Upper lobe of left lung (tissue), 4 donors: ENCODE measurements at regions not wholly inside any gene's neighbourhood (a gene's known extent, or its start where the extent isn't known, plus 50 kb on each side); places are given as distances from the start of the nearest gene placed in this dataset.

Experiments
- POLR2A ChIP-seq, 4 donors: fragments of 450-650 bp; IDR thresholded peaks; one replicate each; pipeline ENCODE4 v1.5.1; 2016 to 2017; ENCODE audit warnings: antibody characterized with exemption in 4 of 4, mild to moderate bottlenecking in 2 of 4
- POLR2AphosphoS5 ChIP-seq, 2 donors: sonication (generic); formaldehyde crosslinking; IDR thresholded peaks; one replicate each; pipeline ENCODE4 v1.5.1; 2017; ENCODE audit warnings: antibody characterized with exemption in 2 of 2
- TF ChIP-seq, protein P1 (sequence below), 6 experiments: fragments of 450-650 bp in 4 of 6; fragments of 200-600 bp in 2 of 6; sonication (generic) in 2 of 6; IDR thresholded peaks; one replicate each; pipeline ENCODE4 v1.5.1; 2016 to 2019; ENCODE audit warnings: antibody characterized with exemption in 6 of 6

- TF ChIP-seq, protein P1, sequence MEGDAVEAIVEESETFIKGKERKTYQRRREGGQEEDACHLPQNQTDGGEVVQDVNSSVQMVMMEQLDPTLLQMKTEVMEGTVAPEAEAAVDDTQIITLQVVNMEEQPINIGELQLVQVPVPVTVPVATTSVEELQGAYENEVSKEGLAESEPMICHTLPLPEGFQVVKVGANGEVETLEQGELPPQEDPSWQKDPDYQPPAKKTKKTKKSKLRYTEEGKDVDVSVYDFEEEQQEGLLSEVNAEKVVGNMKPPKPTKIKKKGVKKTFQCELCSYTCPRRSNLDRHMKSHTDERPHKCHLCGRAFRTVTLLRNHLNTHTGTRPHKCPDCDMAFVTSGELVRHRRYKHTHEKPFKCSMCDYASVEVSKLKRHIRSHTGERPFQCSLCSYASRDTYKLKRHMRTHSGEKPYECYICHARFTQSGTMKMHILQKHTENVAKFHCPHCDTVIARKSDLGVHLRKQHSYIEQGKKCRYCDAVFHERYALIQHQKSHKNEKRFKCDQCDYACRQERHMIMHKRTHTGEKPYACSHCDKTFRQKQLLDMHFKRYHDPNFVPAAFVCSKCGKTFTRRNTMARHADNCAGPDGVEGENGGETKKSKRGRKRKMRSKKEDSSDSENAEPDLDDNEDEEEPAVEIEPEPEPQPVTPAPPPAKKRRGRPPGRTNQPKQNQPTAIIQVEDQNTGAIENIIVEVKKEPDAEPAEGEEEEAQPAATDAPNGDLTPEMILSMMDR (IDR thresholded peaks at IDR 0.05): no peak
- TF ChIP-seq POLR2AphosphoS5 (IDR thresholded peaks at IDR 0.05) (no peak), POLR2A (IDR thresholded peaks at IDR 0.05) (no peak)
These were observed 466.1 kb downstream of the SPATA31D1 start for GRCh38 chr9:82454509-82455190.
